ENCODE measurements at regions not wholly inside any gene's neighbourhood (a gene's known extent, or its start where the extent isn't known, plus 50 kb on each side); places are given as distances from the start of the nearest gene placed in this dataset.

DNA sequence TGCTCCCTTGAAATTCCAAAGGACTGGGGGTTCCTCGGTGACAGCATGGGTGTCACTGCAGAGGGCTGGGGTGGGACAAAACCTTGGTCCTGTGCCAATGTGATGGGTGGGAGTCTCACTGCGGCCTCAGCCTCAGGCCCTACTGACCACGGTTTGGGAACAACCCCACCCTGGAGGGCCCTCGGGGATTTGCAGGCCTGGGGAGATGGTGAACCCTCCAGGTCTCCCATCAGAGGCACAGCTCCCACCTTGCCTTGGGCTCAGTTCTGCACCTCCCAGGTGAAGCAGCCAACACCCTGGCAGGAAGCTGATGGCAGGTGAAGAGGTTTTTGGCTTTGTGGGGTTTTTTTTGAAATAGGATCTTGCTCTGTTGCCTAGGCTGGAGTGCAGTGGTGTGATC, 286.8 kb downstream of the PBX3 start:
- TF ChIP-seq POLR2AphosphoS5 (IDR thresholded peaks at IDR 0.05) = no peak
- TF ChIP-seq, protein P1, sequence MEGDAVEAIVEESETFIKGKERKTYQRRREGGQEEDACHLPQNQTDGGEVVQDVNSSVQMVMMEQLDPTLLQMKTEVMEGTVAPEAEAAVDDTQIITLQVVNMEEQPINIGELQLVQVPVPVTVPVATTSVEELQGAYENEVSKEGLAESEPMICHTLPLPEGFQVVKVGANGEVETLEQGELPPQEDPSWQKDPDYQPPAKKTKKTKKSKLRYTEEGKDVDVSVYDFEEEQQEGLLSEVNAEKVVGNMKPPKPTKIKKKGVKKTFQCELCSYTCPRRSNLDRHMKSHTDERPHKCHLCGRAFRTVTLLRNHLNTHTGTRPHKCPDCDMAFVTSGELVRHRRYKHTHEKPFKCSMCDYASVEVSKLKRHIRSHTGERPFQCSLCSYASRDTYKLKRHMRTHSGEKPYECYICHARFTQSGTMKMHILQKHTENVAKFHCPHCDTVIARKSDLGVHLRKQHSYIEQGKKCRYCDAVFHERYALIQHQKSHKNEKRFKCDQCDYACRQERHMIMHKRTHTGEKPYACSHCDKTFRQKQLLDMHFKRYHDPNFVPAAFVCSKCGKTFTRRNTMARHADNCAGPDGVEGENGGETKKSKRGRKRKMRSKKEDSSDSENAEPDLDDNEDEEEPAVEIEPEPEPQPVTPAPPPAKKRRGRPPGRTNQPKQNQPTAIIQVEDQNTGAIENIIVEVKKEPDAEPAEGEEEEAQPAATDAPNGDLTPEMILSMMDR (IDR thresholded peaks at IDR 0.05; ENCODE audit: poor library complexity, severe bottlenecking) = no peak
- TF ChIP-seq RAD21 (conservative IDR thresholded peaks at IDR 0.05) = no peak
- TF ChIP-seq EZH2 (IDR thresholded peaks at IDR 0.05; ENCODE audit: borderline replicate concordance, insufficient read depth, low read length, poor library complexity, severe bottlenecking) = no peak
- TF ChIP-seq SMC3 (conservative IDR thresholded peaks at IDR 0.05; ENCODE audit: poor library complexity) = no peak
- TF ChIP-seq TAF1 (IDR thresholded peaks at IDR 0.05; ENCODE audit: low read depth) = no peak
- TF ChIP-seq REST (IDR thresholded peaks at IDR 0.05; ENCODE audit: borderline replicate concordance) = no peak
